Adipocyte (in vitro differentiated cells): ENCODE measurements at regions not wholly inside any gene's neighbourhood (a gene's known extent, or its start where the extent isn't known, plus 50 kb on each side); places are given as distances from the start of the nearest gene placed in this dataset.
"Not testable (repeated sequence)": the region's sequence is repeated elsewhere in the genome, so short reads cannot be mapped to it uniquely, and the experiment has no call there.

ENCODE experiments used
- DNase-seq: peaks from one replicate; pipeline ENCODE4 v3.0.0-alpha.2; 2015; ENCODE audit warnings: low read depth
- H3K27me3 ChIP-seq: replicated peaks from 2 replicates; pipeline ENCODE4 v1.7.0; 2013; ENCODE audit warnings: mild to moderate bottlenecking, low read length, moderate library complexity; ENCODE audit not compliant: control insufficient read depth, insufficient read depth
- H3K36me3 ChIP-seq: 2 replicates; pipeline ENCODE4 v1.7.0; 2013; ENCODE audit warnings: low read length, mild to moderate bottlenecking, moderate library complexity; ENCODE audit not compliant: control insufficient read depth, insufficient read depth, severe bottlenecking
- H3K4me1 ChIP-seq: 2 replicates; pipeline ENCODE4 v1.7.0; 2013; ENCODE audit warnings: mild to moderate bottlenecking, low read length, moderate library complexity; ENCODE audit not compliant: control insufficient read depth, insufficient read depth
- H3K4me3 ChIP-seq: 2 replicates; pipeline ENCODE4 v1.7.0; 2013; ENCODE audit warnings: mild to moderate bottlenecking, low read length, moderate library complexity
- H3K9ac ChIP-seq: 2 replicates; pipeline ENCODE4 v1.7.0; 2013; ENCODE audit warnings: mild to moderate bottlenecking, low read length, moderate library complexity
- H3K9me3 ChIP-seq: 2 replicates; pipeline ENCODE4 v1.7.0; 2013; ENCODE audit warnings: mild to moderate bottlenecking, low read length, moderate library complexity; ENCODE audit not compliant: control insufficient read depth

DNA sequence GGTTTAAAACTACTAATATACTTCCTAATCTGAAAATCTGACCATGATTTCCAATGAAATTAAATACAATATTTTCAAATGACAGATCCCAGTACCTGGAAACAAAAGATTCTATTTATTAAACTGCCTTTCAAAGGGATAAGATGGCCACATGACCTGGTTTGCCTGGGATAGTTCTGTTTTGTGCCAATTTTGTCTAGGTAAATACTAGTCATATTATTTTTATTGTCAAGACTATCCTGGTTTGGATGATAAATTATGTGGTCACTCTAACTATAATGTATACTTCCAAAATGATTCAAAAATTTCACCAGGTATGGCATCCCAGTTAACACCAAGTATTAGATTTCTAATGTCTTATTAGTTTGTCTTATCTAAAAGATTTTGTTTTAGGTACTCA is 222.5 kb upstream of the TTC29 start:
- H3K27me3 ChIP-seq, H3K9ac ChIP-seq, H3K4me1 ChIP-seq, DNase-seq, H3K36me3 ChIP-seq, H3K4me3 ChIP-seq, H3K9me3 ChIP-seq: not testable (repeated sequence)

GRCh38 chr4:147173322-147173721 is 227.7 kb upstream of the TTC29 start:
- Histone ChIP-seq H3K4me1 (peaks cover 13% of the 10 kb centered on the region), H3K36me3 (no peaks in the 10 kb centered on the region), H3K27me3 (no peaks in the 10 kb centered on the region), H3K9ac (no peak overlapping the region), H3K4me3 (no peak overlapping the region), H3K9me3 (no peaks in the 10 kb centered on the region)
- DNase-seq: no peak

DNA sequence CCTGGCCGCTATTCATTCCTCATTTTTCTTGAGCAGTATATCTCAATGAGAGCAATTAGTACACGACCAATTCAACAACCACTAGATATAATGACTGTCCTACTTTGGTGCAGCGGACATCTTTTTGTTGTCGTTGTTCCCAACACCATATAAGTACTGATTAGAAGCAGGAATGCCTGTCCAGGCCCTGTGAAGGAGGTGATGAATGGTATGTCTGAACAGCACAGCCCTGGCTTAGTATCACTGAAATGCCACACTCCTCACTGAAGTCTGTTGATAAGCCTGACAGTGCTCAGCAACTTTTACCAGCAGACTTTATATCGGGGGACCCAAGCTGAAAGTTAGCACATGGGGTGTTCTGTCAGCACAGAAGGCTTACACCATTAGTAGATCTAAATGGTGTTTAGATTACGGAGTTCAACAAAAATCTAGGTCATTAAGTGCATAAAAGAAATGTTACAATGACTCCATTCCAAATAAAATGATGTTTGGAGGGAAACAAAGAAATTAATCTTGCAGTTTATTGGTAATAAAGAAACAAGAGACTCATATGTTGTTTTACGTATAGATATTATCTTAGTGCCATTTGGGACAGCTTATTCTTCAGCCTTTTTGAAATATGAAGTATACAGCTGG is 228.3 kb upstream of the TTC29 start:
- no peak for DNase-seq
- Histone ChIP-seq H3K4me3 (no peak overlapping the region), H3K9ac (no peak overlapping the region), H3K9me3 (no peaks in the 10 kb centered on the region), H3K36me3 (no peaks in the 10 kb centered on the region), H3K27me3 (no peaks in the 10 kb centered on the region), H3K4me1 (peaks cover 13% of the 10 kb centered on the region)

GRCh38 chr4:147174591-147174990 is 228.9 kb upstream of the TTC29 start:
- Histone ChIP-seq H3K9me3 (no peaks in the 10 kb centered on the region), H3K9ac (no peak overlapping the region), H3K36me3 (no peaks in the 10 kb centered on the region), H3K4me3 (no peak overlapping the region), H3K4me1 (peaks cover 13% of the 10 kb centered on the region), H3K27me3 (no peaks in the 10 kb centered on the region)
- no peak for DNase-seq

DNA sequence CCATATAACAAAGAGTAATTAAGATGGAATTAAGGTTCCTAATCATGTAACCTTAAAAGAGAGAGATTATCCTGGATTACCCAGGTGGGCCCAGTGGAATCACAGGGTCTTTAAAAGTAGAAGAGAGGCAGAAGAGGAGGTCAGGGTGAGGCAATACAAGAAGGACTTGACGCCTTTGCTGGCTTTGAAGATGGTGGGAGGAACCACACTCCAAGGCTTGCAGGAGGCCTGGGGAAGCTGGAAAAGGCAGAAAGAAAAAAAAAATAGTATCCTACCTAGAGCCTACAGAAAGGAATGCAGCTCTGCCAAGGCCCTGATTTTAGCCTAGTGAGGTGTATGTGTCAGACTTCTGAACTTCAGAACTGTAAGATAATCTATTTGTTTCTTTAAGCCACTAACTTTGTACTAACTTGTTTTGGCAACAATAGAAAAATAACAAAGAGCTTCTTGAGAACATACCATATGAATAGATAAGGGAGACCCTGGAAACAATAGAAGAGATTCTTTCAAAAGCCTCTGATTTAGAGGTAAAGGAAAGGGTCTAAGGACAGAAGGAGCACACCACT is 229.9 kb upstream of the TTC29 start:
- Histone ChIP-seq H3K4me3 (no peak overlapping the region), H3K27me3 (no peaks in the 10 kb centered on the region), H3K36me3 (no peaks in the 10 kb centered on the region), H3K9me3 (no peaks in the 10 kb centered on the region), H3K9ac (no peak overlapping the region), H3K4me1 (peaks cover 13% of the 10 kb centered on the region)
- DNase-seq: no peak

DNA sequence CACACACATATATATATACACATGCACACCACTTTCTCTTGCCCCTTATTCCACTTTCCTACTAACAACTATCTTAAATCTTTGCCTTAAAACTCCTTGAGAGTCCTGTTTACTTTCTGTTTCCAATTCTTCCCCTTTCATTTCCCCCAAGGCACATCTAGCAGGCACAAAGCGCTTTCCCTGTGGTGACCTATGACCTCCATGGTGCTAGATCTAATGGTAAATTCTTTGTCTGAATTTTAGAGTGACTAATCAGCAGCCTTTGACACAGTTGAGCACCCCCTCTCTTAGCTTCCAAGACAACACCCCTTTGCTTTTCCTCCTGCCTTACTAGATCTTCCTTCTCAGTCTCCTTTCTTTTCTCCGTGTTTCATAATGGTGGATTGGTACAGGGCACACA is 236.4 kb upstream of the TTC29 start:
- Histone ChIP-seq H3K9ac (no peak overlapping the region), H3K4me3 (no peak overlapping the region), H3K27me3 (no peaks in the 10 kb centered on the region), H3K36me3 (no peaks in the 10 kb centered on the region), H3K4me1 (no peaks in the 10 kb centered on the region), H3K9me3 (peaks cover 7% of the 10 kb centered on the region)
- DNase-seq: no peak

DNA sequence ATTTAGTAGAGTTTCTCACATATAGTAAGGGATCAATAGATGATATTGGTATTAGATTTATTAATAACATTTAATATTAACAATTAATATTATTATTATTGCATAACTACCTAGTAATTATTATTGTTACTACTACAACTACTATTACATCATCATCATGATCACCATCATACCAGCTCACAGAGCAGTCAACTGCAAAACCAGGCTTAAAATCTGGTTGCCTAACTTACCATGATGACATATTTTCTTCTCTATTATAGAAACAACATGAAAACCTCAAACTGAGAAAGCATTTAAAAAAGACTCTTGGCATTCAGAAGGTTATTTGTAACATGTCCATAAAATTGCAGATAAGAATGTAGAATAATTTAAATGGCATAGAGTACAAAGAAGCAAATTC is 247.0 kb upstream of the TTC29 start:
- Histone ChIP-seq H3K4me3 (no peak overlapping the region), H3K9me3 (peaks cover 5% of the 10 kb centered on the region)
- DNase-seq: peak; percentile 61

DNA sequence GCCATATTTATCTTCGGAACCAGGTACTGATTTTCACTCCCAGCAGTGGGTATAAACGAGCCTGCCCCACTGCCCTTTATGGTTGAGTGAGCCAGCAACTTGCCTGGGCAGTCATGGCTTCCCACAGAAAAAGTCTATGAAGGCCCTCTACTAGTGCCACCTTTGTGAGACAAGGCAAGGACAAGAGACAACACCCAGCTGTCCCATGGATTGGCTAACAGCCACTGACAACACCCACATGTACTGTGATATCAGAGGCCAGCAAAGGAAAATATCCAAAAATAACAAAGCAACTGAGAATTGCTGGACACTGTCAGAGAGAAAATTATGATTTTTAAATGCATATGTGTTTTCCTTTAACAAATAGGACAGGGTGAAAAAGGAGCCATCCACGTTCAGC is 248.4 kb upstream of the TTC29 start:
- no peaks in the 10 kb centered on the region for H3K9me3 ChIP-seq
- no peak overlapping the region for H3K4me3 ChIP-seq
- H3K4me1 ChIP-seq: peaks cover 3% of the 10 kb centered on the region
- no peaks in the 10 kb centered on the region for H3K36me3 ChIP-seq
- H3K27me3 ChIP-seq: no peaks in the 10 kb centered on the region
- H3K9ac ChIP-seq: no peak overlapping the region
- peak; percentile 27 for DNase-seq

More for the DNA sequence above, 247.0 kb upstream of the TTC29 start:
- Histone ChIP-seq H3K36me3 (no peaks in the 10 kb centered on the region), H3K4me1 (no peaks in the 10 kb centered on the region), H3K27me3 (no peaks in the 10 kb centered on the region), H3K9ac (no peak overlapping the region)

- Histone ChIP-seq H3K27me3 (no peaks in the 10 kb centered on the region), H3K4me3 (no peak overlapping the region), H3K9ac (no peak overlapping the region), H3K9me3 (no peaks in the 10 kb centered on the region), H3K36me3 (no peaks in the 10 kb centered on the region), H3K4me1 (peaks cover 3% of the 10 kb centered on the region)
- no peak for DNase-seq
Observed at GRCh38 chr4:147194604-147195003, 248.9 kb upstream of the TTC29 start.

- DNase-seq: no peak
- H3K4me1 ChIP-seq: peaks cover 3% of the 10 kb centered on the region
Observed at GRCh38 chr4:147195386-147195785, 249.7 kb upstream of the TTC29 start.

GRCh38 chr4:147198411-147199051 is 252.9 kb upstream of the TTC29 start:
- Histone ChIP-seq H3K27me3 (no peaks in the 10 kb centered on the region), H3K36me3 (no peaks in the 10 kb centered on the region), H3K9me3 (no peaks in the 10 kb centered on the region), H3K9ac (no peak overlapping the region), H3K4me3 (no peak overlapping the region), H3K4me1 (peaks cover 3% of the 10 kb centered on the region)
- DNase-seq: peak; percentile 35

More at GRCh38 chr4:147195386-147195785, 249.7 kb upstream of the TTC29 start:
- H3K27me3 ChIP-seq: no peaks in the 10 kb centered on the region
- H3K36me3 ChIP-seq: no peaks in the 10 kb centered on the region
- no peak overlapping the region for H3K4me3 ChIP-seq
- H3K9me3 ChIP-seq: no peaks in the 10 kb centered on the region
- no peak overlapping the region for H3K9ac ChIP-seq
